ENCODE measurements at regions not wholly inside any gene's neighbourhood (a gene's known extent, or its start where the extent isn't known, plus 50 kb on each side); places are given as distances from the start of the nearest gene placed in this dataset.

- TF ChIP-seq CTCF (IDR thresholded peaks at IDR 0.05) (no peak), EP300 (IDR thresholded peaks at IDR 0.05) (no peak), POLR2A (IDR thresholded peaks at IDR 0.05) (no peak)
Observed at GRCh38 chr9:115794921-115795475, 358.6 kb upstream of the PAPPA start.
